IPS DF 4.7 (cell line): ENCODE measurements at regions not wholly inside any gene's neighbourhood (a gene's known extent, or its start where the extent isn't known, plus 50 kb on each side); places are given as distances from the start of the nearest gene placed in this dataset.
"Not testable (repeated sequence)": the region's sequence is repeated elsewhere in the genome, so short reads cannot be mapped to it uniquely, and the experiment has no call there.

Experiments used
- DNase-seq: peaks from one replicate; pipeline ENCODE4 v3.0.0-alpha.2; 2013; ENCODE audit warnings: low spot score; ENCODE audit errors: extremely low read depth

GRCh38 chr7:91565499-91566401, 301.5 kb downstream of the FZD1 start:
- no peak for DNase-seq

DNA sequence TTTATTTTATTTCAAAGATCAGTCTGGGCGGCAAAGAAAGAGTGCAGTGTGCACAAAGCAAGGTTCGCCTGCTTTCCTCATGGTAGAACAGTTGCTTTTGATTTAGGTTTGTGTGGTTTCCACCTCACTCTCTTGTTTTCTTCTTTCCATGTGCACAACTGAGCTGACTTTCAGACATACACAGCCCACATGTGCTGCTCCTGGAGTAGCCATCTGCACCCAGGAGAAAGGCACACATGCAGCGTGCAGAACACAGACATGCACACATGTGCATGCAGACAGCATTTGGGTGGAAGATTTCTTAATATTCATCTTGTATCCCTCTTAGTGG, 302.1 kb downstream of the FZD1 start:
- no peak for DNase-seq

- no peak for DNase-seq
Observed at GRCh38 chr7:91567081-91568012, 303.1 kb downstream of the FZD1 start.

DNA sequence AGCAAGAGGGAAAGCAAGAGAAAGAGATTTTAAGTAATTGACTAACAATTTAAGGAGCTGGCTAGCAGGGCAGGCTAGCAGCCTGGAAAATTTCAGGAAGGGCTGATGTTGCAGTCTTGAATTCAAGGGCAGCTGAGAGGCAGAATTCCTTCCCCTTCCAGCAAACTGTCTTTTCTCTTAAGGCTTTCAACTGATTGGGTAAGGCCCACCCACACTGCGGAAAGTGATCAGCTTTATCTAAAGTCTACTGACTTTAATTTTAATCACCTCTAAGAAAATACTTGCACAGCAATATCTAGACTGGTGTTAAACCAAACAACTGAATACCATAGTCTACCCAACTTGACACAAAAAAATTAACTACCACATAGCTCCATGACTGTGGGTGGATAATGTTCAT, 303.9 kb downstream of the FZD1 start:
- DNase-seq, result no peak

DNA sequence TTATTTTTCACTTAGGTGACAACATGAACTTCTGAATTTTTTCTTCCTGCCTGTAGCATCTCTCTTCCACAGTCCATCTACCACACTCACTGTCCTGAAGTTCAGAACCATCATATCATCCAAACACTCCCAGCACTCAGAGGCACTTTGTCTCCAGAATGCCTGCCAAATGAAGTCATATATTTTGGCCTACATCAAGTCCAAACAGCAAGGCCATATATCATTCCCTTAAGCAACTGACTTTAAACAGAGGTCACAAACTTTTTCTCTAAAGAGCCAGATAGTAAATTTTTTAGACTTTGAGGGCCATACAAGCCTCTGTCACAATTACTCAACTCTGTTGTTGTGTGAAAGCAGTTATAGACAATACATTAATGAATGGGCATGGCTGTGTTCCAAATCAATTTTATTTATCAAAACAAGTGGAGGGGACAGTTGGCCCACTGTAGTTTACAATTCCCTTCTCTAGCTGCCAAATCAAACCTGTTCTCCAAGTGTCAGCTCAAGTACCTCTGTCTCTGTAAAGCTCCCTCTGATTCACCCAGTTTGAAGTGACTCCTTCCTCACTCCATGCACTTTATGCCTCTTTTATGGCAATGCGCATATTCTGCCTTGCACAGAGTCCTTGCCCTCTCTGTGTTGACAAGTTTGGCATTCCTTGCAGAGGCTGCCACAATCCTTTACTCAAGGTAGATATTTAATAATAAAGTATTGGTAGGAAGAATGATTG, 305.7 kb downstream of the FZD1 start:
- DNase-seq, result no peak

DNA sequence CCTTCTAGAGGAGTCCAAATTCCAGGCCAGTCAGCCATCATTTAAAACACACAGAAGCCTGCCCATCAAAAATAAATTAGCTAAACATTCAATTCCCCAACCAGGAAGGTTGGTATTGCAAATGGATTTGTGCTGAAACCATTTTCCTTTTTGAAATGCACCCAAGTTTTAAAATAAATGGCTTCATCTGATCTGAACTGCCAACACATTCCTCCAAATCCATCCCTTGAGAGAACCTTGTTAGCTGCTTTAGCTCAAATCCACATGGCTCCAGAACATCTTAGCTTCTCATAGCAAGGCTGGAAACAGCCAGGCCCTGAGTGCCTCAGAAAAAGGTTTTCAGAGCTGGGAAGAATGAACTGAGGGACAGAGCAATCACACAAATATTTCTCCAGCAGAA, 306.3 kb downstream of the FZD1 start:
- no peak for DNase-seq

- DNase-seq, result no peak
Observed at GRCh38 chr7:91571601-91572000, 307.4 kb downstream of the FZD1 start.

- no peak for DNase-seq
Observed at GRCh38 chr7:91573405-91573804, 307.1 kb downstream of the MTERF1 start.

GRCh38 chr7:91576459-91576858, 304.0 kb downstream of the MTERF1 start:
- DNase-seq, result not testable (repeated sequence)

DNA sequence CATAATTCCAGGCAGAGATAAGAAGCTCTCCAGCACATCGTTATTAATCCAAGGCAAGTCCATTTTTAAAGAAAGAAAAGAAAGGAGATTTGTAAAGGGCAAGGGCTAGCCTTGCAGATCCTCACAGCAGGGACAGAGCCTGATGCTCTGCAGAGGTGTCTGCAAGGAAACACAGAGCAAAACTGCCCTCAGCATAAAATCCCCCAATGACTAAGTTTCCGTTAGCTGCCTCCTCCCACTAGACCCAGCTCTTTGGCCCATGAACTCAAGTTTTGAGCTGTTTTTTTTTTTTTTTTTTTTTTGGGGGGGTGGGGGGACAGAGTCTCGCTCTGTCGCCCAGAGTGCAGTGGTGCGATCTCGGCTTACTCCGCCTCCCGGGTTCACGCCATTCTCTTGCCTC, 300.7 kb downstream of the MTERF1 start:
- no peak for DNase-seq

- no peak for DNase-seq
Observed at GRCh38 chr7:91582799-91583477, 297.6 kb downstream of the MTERF1 start.

GRCh38 chr7:91596287-91596686, 284.2 kb downstream of the MTERF1 start:
- DNase-seq, result no peak

DNA sequence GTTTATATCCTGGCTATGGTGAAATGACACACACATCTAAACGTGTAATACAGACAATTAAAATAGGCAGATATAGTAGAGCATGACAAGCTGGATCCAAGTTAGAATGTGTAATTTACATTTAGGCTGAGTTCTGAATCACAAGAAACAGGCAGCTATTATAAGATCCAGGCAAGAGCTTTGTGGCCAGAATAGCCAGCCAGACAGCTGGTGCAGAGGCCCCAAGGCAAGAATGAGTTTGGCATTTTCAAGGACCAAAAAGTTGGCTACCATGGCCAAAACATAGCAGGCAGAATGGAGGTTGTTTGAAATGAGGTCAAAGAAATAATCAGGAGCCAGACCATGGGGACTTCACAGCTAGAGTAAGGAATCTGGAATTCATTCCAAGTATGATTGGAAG, 281.7 kb downstream of the MTERF1 start:
- DNase-seq, result no peak

DNA sequence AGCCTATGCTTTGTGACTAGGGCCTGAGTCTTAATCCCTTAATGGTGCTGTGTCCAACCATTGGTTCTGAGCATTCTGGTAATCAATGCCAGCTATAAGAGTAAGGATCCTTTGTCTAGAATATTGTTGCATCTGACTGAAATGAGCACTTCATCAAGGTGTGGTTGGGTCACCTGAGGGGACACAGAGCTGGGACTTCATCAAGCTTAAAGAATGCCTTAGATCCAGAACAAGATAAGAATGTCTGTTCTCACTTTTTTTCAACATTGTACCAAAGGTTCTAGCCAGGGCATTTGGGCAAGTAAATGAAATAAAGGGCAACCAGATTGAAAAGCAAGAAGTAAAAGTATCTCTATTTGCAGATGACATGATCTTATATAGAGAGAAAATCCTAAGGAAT, 280.4 kb downstream of the MTERF1 start:
- no peak for DNase-seq

DNA sequence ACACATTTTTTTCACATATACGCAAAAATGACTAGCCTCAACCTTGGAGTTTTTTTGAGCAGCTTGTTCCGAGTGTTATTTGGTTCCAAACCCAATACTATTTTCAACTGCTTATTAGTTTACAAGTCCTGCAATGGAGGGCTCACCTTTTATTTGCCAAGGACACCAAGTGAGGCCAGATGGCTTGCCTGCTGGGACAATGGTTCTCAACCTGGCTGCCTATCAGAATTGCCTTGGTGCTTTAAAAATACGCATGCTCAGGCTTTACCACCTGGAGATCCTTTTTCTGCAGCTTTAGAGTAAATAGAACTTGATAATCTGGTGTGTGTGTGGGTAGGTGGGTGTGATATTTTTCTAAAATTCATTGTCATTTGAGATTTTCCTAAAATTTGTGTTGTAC, 276.8 kb downstream of the MTERF1 start:
- DNase-seq, result no peak

DNA sequence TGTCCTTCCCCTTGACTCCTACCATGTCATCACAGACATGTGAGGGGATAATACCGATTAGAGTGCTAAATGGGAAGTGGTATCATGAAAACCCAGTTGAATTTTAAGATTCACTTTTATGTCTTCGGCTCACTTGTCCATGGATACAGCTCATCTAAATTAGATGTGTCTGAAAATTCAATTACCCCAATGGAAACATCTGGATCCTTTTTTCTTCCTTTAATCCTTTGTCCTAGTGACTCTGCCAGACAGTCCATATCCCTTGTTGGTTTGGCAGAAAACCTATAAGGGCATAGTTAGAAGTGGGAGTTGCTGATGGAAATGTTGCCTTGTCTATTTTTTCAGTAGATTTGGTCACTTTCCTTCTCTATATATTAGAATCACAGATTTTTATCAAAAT, 271.9 kb downstream of the MTERF1 start:
- DNase-seq, result no peak

- no peak for DNase-seq
Observed at GRCh38 chr7:91609525-91609924, 271.0 kb downstream of the MTERF1 start.

- no peak for DNase-seq
Observed at GRCh38 chr7:91614431-91614830, 266.1 kb downstream of the MTERF1 start.

GRCh38 chr7:91618776-91619765, 261.4 kb downstream of the MTERF1 start:
- no peak for DNase-seq

GRCh38 chr7:91620827-91621226, 259.7 kb downstream of the MTERF1 start:
- DNase-seq, result no peak
